EH (cell line): ENCODE measurements at regions not wholly inside any gene's neighbourhood (a gene's known extent, or its start where the extent isn't known, plus 50 kb on each side); places are given as distances from the start of the nearest gene placed in this dataset.
"Not testable (repeated sequence)": the region's sequence is repeated elsewhere in the genome, so short reads cannot be mapped to it uniquely, and the experiment has no call there.

Experiments
- DNase-seq: peaks from one replicate; pipeline ENCODE4 v3.0.0-alpha.2; 2015; ENCODE audit warnings: low read depth

DNA sequence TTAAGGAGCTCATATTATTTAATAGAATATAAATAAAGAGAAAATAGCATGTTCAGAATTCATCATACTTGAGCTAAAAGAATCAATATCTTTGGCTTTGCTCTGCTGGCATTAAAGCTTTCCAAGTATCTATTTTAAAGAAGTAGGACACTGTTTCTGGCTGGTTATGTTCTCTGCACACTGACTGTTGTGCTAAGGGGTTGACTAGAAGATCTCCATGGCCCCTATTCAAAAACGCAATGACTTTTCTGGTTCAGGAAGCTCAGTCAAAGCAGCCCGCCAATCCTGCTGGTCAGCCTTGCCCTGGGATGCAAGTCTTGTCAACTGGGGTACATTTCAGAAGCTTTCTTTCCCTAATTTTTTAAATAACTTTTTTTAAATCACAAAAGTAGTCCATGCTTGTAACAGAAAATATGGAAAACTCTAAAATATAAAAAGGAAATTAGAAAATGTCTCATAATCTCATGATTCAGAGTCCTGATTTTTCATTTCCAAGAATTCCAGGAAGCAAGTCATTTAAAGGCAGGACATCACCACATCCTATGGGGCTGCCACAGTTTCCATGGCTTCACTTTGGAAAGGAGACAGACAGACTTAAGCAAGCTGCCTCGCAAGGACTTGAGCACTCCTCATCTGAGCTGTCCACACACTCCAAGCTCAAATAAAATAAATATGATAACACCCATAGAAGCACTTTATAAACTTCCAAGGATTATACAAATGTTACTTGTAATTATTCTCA is 195.1 kb downstream of the TXNL1 start:
- DNase-seq: peak; percentile 5

DNA sequence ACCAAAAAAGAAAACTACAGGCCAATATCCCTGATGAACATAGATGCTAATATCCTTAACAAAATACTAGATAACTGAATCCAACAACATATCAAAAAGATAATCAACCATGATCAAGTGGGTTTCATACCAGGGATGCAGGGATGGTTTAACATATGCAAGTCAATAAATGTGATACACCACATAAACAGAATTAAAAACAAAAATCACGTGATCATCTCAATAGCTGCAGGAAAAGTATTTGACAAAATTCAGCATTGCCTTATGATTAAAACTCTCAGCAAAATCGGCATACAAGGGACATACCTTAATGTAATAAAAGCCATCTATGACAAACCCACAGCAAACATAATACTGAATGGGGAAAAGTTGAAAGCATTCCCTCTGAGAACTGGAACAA is 199.9 kb downstream of the TXNL1 start:
- DNase-seq: not testable (repeated sequence)

DNA sequence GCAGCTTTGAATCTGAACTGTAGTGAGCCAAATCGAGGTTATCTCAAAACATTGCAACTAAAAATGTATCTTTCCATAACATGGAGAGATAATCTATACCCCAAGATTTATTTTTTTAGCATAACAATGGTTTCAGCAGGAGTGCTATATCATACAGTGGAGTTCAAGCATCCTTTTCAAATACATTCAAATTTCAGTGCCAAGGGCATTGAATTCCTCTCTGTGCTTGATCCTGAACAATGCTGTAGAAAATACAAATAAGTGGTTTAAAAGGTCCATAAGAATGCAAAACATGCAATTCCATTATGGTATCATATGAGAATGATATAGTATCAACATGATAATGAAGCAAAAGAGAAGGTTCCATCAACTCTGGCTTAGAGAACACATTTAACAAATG is 201.7 kb downstream of the TXNL1 start:
- DNase-seq: no peak

DNA sequence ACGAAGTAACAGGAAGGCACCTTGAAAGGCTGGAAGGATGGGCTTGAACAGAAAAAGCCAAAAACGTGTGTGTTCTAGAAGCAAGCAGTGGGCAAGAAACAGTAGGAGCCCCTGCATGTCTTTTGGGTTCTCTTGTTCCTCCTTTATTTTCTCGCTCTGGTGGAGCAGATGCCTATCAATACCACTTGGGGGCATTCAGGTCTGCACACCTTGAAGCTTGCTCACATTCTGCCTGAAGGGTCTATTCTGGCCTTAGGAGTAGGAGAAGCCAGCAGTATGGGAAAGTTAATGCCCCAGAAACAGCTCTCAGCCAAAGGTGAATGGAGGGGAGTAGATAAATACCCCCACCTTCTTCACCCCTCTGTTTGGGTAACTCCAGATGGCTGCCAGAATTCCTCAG is 204.5 kb downstream of the TXNL1 start:
- DNase-seq: no peak

DNA sequence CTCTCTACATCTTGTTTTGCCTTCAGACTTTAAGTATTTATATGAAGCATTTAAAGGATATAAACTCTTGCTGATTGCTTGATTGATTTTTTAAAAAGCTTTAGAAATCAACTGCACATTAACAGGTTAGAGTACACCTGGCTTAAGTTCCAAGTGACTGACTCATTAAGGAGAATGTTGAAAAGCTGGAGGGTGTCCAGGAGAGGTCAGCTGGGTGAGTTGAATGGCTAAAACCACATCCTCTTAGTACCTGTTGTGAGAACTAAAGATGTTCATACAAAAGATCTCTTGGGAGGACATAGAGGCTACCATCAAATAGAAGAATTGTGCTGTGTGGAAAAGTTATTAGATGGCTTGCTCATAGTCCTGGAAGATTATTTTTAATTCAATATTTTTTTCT is 206.8 kb downstream of the TXNL1 start:
- DNase-seq: peak; percentile 6

DNA sequence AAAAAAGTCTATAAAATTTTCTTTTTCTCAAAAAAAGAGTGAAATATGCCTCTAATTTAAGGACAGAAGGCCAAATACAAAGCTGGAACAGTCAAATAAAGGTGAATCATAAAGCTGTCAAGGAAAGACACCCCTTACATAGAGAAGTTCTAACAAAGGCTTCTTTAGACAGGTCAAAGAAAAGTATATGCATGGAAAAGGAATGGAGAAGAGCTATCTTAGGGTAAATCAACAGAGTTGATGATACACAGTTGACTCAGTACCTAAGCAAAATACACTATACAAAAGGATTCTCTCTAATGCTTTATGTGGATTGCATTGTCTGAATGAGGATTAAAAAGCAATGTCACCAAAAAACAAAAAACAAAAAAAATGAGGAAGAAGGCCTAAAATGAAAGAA is 214.8 kb downstream of the TXNL1 start:
- no peak for DNase-seq

GRCh38 chr18:56421647-56422046 is 216.7 kb downstream of the TXNL1 start:
- DNase-seq: no peak

GRCh38 chr18:56420868-56421267 is 217.5 kb downstream of the TXNL1 start:
- DNase-seq: not testable (repeated sequence)

GRCh38 chr18:56414357-56414756 is 224.0 kb downstream of the TXNL1 start:
- no peak for DNase-seq

DNA sequence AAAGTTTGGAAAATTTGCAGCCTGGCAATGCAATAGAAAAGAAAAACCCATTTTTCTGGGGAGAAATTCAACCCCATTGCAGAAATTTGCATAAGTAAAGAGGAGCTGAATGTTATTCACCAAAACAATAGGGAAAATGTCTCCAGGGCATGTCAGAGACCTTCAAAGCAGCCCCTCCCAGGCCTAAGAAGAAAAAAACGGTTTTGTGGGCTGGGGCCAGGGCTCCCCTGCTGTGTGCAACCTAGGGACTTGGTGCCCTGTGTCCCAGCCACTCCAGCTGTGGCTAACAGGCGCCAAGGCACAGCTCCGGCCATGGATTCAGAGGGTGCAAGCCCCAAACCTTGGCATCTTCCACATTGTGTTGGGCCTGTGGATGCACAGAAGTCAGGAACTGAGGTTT is 224.5 kb downstream of the TXNL1 start:
- DNase-seq: no peak

DNA sequence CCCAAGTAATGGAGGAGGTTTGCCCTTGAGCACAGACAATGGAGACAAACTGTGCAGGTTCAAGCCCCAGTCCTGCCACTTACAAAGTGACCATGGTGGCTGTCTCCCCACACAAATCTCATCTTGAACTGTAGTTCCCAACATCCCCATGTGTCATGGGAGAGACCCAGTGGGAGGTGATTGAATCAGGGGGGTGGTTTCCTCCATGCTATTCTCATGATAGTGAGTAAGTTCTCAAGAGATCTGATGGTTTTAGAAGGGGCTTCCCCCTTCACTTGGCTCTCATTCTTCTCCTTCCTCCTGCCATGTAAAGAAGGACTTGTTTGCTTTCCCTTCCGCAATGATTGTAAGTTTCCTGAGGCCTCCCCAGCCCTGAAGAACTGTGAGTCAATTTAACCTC is 225.4 kb downstream of the TXNL1 start:
- DNase-seq: no peak

GRCh38 chr18:56409736-56410135 is 228.7 kb downstream of the TXNL1 start:
- DNase-seq: no peak

- no peak for DNase-seq
Measured at GRCh38 chr18:56407646-56408180, 230.7 kb downstream of the TXNL1 start.

DNA sequence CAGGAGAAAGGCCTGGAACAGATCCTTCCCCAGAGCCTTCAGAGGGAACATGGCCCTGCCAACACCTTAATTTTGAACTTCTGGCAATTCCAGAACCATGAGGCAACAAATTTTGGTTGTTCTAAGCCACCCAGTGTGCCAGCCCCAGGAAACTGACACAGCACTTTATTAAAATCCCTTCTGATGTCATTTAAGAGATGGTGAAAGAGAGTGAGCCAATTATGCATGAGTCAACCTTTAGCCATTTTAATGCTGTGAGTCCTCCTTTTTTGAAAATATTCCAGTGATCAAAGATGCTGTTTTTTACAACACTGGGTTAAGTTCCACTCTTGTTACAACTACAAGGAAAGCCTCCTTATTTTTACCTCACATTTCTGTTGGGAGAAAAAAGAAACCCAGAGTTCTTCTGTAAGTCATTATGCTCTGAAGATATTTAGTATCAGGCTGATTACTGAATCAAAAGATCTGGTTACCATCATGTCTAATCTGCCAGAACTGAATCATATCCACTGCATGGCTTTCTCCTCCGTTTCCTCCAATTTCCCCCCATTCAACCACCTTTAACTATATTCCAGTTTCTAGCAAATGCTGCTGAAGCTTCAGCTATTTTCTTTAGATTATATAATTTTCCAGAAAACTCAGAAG is 235.4 kb downstream of the TXNL1 start:
- peak; percentile 93 for DNase-seq

- no peak for DNase-seq
Measured at GRCh38 chr18:56393870-56394269, 244.5 kb downstream of the TXNL1 start.

GRCh38 chr18:56391931-56392590 is 246.3 kb downstream of the TXNL1 start:
- no peak for DNase-seq

- DNase-seq: no peak
Measured at GRCh38 chr18:56390626-56391025, 247.8 kb downstream of the TXNL1 start.

DNA sequence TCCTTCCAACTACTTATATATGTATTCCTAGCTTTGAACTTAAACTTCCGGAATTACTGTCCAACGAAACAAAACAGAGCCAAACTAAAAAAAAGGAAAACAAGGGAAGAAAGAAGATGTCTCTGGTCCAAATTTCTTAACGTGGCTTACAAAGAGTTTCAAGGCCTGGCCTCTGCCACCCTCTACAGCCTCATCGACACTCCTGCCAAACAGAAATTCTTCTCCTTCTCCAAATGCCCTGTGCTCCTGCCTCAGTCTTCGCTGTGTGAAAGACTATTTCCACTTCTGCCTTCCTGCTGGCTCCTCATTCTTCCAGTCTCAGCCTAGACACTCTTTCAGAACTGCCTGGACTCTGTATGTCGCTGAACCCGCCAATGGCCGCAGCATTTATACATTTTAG is 249.2 kb downstream of the TXNL1 start:
- DNase-seq: no peak

- DNase-seq: no peak
Measured at GRCh38 chr18:56388571-56388970, 249.8 kb downstream of the TXNL1 start.

- DNase-seq: no peak
Measured at GRCh38 chr18:56386856-56387255, 251.5 kb downstream of the TXNL1 start.

- no peak for DNase-seq
Measured at GRCh38 chr18:56383349-56383748, 255.0 kb downstream of the TXNL1 start.

DNA sequence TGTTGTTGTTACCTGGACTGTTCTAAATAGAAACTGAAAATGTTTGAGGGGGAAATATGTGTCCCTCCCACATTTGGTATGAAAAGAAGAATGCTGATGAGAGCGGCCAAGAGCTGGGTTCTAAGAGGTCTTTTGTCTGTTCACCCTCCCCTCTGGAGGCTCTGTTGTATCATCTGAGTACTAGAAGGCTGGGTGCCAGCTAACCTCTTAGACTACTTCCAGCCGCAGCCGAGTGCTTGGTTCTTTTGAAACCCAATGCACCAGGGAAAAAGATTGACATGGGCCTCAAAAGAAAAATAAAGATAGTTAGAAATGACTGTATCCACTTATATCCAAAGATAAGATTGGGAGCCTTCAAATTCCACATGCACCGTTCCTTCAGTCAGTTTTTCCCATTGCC is 255.9 kb downstream of the TXNL1 start:
- no peak for DNase-seq

DNA sequence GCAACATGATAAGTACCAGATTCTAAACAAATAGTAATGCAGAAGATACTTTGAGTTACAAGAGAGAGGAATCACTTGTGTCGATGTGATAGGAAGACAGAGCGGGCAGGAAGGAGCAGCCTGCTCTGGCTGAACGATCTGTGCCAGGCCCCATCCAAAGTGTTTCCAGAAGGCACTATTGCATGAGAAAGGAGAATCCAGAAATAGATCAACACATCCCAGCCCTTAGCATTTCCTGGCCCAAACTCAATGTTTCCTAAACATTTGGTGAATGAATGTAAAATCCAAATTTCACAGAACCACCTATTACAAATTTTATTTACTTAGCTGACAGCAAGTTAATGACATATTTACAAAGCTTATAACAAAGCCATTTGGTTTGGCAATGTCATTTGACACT is 257.2 kb downstream of the TXNL1 start:
- no peak for DNase-seq
